Stimulated activated CD8-positive, alpha-beta memory T cell treated with anti-CD3 and anti-CD28 coated beads, Interleukin-12 subunit alpha, Interleukin-12 subunit beta, amount 100 ng/mL, for 24 hours (primary cell): ENCODE measurements at regions not wholly inside any gene's neighbourhood (a gene's known extent, or its start where the extent isn't known, plus 50 kb on each side); places are given as distances from the start of the nearest gene placed in this dataset.

Experiments used
- DNase-seq: peaks from one replicate; pipeline ENCODE4 v3.0.0-alpha.2; 2020; ENCODE audit errors: extremely low read depth

- no peak for DNase-seq
These were observed 450.7 kb downstream of the FOXO1 start for GRCh38 chr13:40215747-40216146.

GRCh38 chr13:40217675-40218074 lies 448.8 kb downstream of the FOXO1 start:
- no peak for DNase-seq

- DNase-seq: no peak
These were observed 446.0 kb downstream of the FOXO1 start for GRCh38 chr13:40220299-40220935.

- DNase-seq: no peak
These were observed 445.3 kb downstream of the FOXO1 start for GRCh38 chr13:40221131-40221459.

- no peak for DNase-seq
These were observed 444.8 kb downstream of the FOXO1 start for GRCh38 chr13:40221460-40222201.

GRCh38 chr13:40223585-40223984 lies 442.9 kb downstream of the FOXO1 start:
- no peak for DNase-seq

- DNase-seq: no peak
These were observed 437.9 kb downstream of the FOXO1 start for GRCh38 chr13:40228496-40228895.

GRCh38 chr13:40228990-40229389 lies 437.5 kb downstream of the FOXO1 start:
- DNase-seq: no peak

GRCh38 chr13:40230833-40231266 lies 435.6 kb downstream of the FOXO1 start:
- DNase-seq: no peak

GRCh38 chr13:40231311-40231710 lies 435.1 kb downstream of the FOXO1 start:
- DNase-seq: no peak

GRCh38 chr13:40231751-40232150 lies 434.7 kb downstream of the FOXO1 start:
- no peak for DNase-seq

- DNase-seq: no peak
These were observed 434.0 kb downstream of the FOXO1 start for GRCh38 chr13:40232311-40233040.

- DNase-seq: no peak
These were observed 432.7 kb downstream of the FOXO1 start for GRCh38 chr13:40233731-40234195.

- no peak for DNase-seq
These were observed 431.2 kb downstream of the FOXO1 start for GRCh38 chr13:40235160-40235796.

GRCh38 chr13:40236566-40237168 lies 429.8 kb downstream of the FOXO1 start:
- no peak for DNase-seq

GRCh38 chr13:40238761-40239160 lies 427.7 kb downstream of the FOXO1 start:
- no peak for DNase-seq

GRCh38 chr13:40240293-40240692 lies 426.1 kb downstream of the FOXO1 start:
- no peak for DNase-seq

- no peak for DNase-seq
These were observed 425.2 kb downstream of the FOXO1 start for GRCh38 chr13:40241125-40241798.

- DNase-seq: no peak
These were observed 423.4 kb downstream of the FOXO1 start for GRCh38 chr13:40243047-40243446.

- DNase-seq: no peak
These were observed 422.5 kb downstream of the FOXO1 start for GRCh38 chr13:40243982-40244381.

GRCh38 chr13:40245567-40245966 lies 420.9 kb downstream of the FOXO1 start:
- DNase-seq: no peak
